ENCODE measurements at regions not wholly inside any gene's neighbourhood (a gene's known extent, or its start where the extent isn't known, plus 50 kb on each side); places are given as distances from the start of the nearest gene placed in this dataset.

DNA sequence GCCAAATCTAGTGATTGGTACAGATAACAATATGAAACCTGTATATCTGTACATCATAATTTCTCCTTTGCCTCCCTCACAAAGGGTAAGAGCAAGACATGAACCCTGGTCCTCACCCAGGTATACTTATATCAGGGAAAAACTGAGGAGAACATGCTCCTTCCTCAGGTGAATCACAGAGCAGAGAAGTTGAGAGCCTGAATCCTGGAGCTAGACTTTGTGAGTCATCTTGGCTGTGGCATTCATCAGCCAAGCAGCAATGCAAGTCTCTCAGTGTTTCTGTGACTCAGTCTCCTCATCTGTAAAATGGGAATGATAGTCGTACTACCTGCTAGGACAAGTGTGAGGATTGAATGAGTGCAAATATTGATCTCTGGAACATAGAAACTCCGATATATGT lies 165.7 kb upstream of the ADAMTS9 start:
- intact Hi-C loops (cut with micrococcal nuclease) = no loop called here
- ChIA-PET RAD21 (ENCODE audit: low non-redundant PET in 1 of 2, low total read pairs in 2 of 2, uncharacterized antibody in 2 of 2, unreplicated experiment in 2 of 2) (no interaction called here), POLR2A (no interaction called here), CTCF (no interaction called here)
- H3K9me2 ChIP-seq (ENCODE audit: insufficient read depth) = no peaks in the 10 kb centered on the region
- no peaks in the 10 kb centered on the region for H3K36me3 ChIP-seq (ENCODE audit: control insufficient read depth in 1 of 2, insufficient read depth in 2 of 2, low read length in 2 of 2)
- no peak overlapping the region for H3K4me3 ChIP-seq (replicated peaks in 1 of 2; ENCODE audit: low read depth in 1 of 2, low read length in 2 of 2)
- H4K20me1 ChIP-seq (ENCODE audit: insufficient read depth) = no peaks in the 10 kb centered on the region
- no peaks in the 10 kb centered on the region for H3K9me3 ChIP-seq (ENCODE audit: control insufficient read depth in 1 of 2, insufficient read depth in 1 of 2, low read depth in 1 of 2, low read length in 2 of 2)
- H3K79me2 ChIP-seq (ENCODE audit: insufficient read depth, low read length) = no peaks in the 10 kb centered on the region
- ATAC-seq (no peak), DNase-seq (ENCODE audit: low read depth, low spot score) (no peak)
- H3K9ac ChIP-seq (ENCODE audit: low read length) = no peak overlapping the region
- H3K4me2 ChIP-seq (ENCODE audit: low read length) = no peak overlapping the region
- H3K27me3 ChIP-seq (ENCODE audit: insufficient read depth, low read length) = 0 out of 2 replicates have a peak, but pooled peaks cover 3% of the 10 kb centered on the region
- no peaks in the 10 kb centered on the region for H3K4me1 ChIP-seq (ENCODE audit: control insufficient read depth in 1 of 2, insufficient read depth in 2 of 2, low read length in 2 of 2)
- no peak overlapping the region for H2AFZ ChIP-seq (ENCODE audit: low read depth, low read length, poor library complexity, severe bottlenecking)
- BruUV-seq (replicated peaks) = no TSS peak
- no peak overlapping the region for H3K27ac ChIP-seq (ENCODE audit: low read depth, low read length)
- TF ChIP-seq, protein P1, sequence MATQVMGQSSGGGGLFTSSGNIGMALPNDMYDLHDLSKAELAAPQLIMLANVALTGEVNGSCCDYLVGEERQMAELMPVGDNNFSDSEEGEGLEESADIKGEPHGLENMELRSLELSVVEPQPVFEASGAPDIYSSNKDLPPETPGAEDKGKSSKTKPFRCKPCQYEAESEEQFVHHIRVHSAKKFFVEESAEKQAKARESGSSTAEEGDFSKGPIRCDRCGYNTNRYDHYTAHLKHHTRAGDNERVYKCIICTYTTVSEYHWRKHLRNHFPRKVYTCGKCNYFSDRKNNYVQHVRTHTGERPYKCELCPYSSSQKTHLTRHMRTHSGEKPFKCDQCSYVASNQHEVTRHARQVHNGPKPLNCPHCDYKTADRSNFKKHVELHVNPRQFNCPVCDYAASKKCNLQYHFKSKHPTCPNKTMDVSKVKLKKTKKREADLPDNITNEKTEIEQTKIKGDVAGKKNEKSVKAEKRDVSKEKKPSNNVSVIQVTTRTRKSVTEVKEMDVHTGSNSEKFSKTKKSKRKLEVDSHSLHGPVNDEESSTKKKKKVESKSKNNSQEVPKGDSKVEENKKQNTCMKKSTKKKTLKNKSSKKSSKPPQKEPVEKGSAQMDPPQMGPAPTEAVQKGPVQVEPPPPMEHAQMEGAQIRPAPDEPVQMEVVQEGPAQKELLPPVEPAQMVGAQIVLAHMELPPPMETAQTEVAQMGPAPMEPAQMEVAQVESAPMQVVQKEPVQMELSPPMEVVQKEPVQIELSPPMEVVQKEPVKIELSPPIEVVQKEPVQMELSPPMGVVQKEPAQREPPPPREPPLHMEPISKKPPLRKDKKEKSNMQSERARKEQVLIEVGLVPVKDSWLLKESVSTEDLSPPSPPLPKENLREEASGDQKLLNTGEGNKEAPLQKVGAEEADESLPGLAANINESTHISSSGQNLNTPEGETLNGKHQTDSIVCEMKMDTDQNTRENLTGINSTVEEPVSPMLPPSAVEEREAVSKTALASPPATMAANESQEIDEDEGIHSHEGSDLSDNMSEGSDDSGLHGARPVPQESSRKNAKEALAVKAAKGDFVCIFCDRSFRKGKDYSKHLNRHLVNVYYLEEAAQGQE (IDR thresholded peaks at IDR 0.05; ENCODE audit: low read depth) = no peak
- TF ChIP-seq ZFX (IDR thresholded peaks at IDR 0.05) (no peak), RAD21 (IDR thresholded peaks at IDR 0.05; ENCODE audit: low read depth) (no peak), FOSL1 (IDR thresholded peaks at IDR 0.05; ENCODE audit: low read depth) (no peak), ELF1 (IDR thresholded peaks at IDR 0.05; ENCODE audit: borderline replicate concordance, low read depth) (no peak), YY1 (IDR thresholded peaks at IDR 0.05; ENCODE audit: extremely low read depth, insufficient replicate concordance, low read depth, low read length) (no peak), POLR2A (IDR thresholded peaks at IDR 0.05; ENCODE audit: borderline replicate concordance, extremely low read depth, insufficient read depth, insufficient read length) (no peak), SIN3A (IDR thresholded peaks at IDR 0.05; ENCODE audit: low read depth) (no peak)
- TF ChIP-seq, protein P2, sequence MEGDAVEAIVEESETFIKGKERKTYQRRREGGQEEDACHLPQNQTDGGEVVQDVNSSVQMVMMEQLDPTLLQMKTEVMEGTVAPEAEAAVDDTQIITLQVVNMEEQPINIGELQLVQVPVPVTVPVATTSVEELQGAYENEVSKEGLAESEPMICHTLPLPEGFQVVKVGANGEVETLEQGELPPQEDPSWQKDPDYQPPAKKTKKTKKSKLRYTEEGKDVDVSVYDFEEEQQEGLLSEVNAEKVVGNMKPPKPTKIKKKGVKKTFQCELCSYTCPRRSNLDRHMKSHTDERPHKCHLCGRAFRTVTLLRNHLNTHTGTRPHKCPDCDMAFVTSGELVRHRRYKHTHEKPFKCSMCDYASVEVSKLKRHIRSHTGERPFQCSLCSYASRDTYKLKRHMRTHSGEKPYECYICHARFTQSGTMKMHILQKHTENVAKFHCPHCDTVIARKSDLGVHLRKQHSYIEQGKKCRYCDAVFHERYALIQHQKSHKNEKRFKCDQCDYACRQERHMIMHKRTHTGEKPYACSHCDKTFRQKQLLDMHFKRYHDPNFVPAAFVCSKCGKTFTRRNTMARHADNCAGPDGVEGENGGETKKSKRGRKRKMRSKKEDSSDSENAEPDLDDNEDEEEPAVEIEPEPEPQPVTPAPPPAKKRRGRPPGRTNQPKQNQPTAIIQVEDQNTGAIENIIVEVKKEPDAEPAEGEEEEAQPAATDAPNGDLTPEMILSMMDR (IDR thresholded peaks at IDR 0.05 in 2 of 3, conservative IDR thresholded peaks at IDR 0.05 in 1 of 3; ENCODE audit: borderline replicate concordance in 1 of 3, insufficient read depth in 1 of 3, low read depth in 2 of 3, low read length in 2 of 3) = no peak
